Astrocyte (in vitro differentiated cells and primary cell): ENCODE measurements at regions not wholly inside any gene's neighbourhood (a gene's known extent, or its start where the extent isn't known, plus 50 kb on each side); places are given as distances from the start of the nearest gene placed in this dataset.

Source experiments
- DNase-seq: peaks from one replicate; pipeline ENCODE4 v3.0.0-alpha.2; 2010; ENCODE audit warnings: low read depth
- FAIRE-seq: peaks from 2 replicates; lab custom pipeline; 2011; peaks lifted over from hg19 to GRCh38; lab: Jason Lieb, UNC
- H2AFZ ChIP-seq: 2 replicates; pipeline ENCODE4 v1.6.0; 2012; ENCODE audit warnings: low read depth, low read length, inconsistent platforms
- H3K27ac ChIP-seq: 2 replicates; pipeline ENCODE4 v1.5.1; 2011; ENCODE audit warnings: low read depth, low read length, inconsistent platforms
- H3K27me3 ChIP-seq: 2 replicates; pipeline ENCODE4 v1.6.0; 2011; ENCODE audit warnings: low read length, inconsistent platforms; ENCODE audit not compliant: insufficient read depth
- H3K36me3 ChIP-seq: 2 replicates; pipeline ENCODE4 v1.5.1; 2011; ENCODE audit warnings: low read length, inconsistent platforms; ENCODE audit not compliant: insufficient read depth
- H3K4me1 ChIP-seq: 2 replicates; pipeline ENCODE4 v1.5.1; 2011; ENCODE audit warnings: low read length, inconsistent platforms; ENCODE audit not compliant: insufficient read depth
- H3K4me2 ChIP-seq: 2 replicates; pipeline ENCODE4 v1.6.0; 2012; ENCODE audit warnings: low read length, inconsistent platforms
- H3K4me3 ChIP-seq: 2 replicates; pipeline ENCODE4 v1.5.1; 2011; ENCODE audit warnings: low read depth, mild to moderate bottlenecking, low read length, inconsistent platforms; ENCODE audit not compliant: insufficient read depth
- H3K79me2 ChIP-seq: 2 replicates; pipeline ENCODE4 v1.6.0; 2012; ENCODE audit warnings: mild to moderate bottlenecking, low read length, inconsistent platforms; ENCODE audit not compliant: insufficient read depth
- H3K9ac ChIP-seq: 2 replicates; pipeline ENCODE4 v1.6.0; 2012; ENCODE audit warnings: mild to moderate bottlenecking, low read length, inconsistent platforms
- H3K9me3 ChIP-seq: 2 replicates; pipeline ENCODE4 v1.5.1; 2012; ENCODE audit warnings: low read depth, mild to moderate bottlenecking, low read length, inconsistent platforms; ENCODE audit not compliant: insufficient read depth
- H4K20me1 ChIP-seq: 2 replicates; pipeline ENCODE4 v1.6.0; 2012; ENCODE audit warnings: low read length, inconsistent platforms; ENCODE audit not compliant: insufficient read depth
- H3K27ac Mint-ChIP-seq: one replicate; pipeline ENCODE4 v1.8.0; 2021; ENCODE audit warnings: mild to moderate bottlenecking, mixed read lengths; ENCODE audit not compliant: unreplicated experiment
- H3K27me3 Mint-ChIP-seq: one replicate; pipeline ENCODE4 v1.8.0; 2021; ENCODE audit warnings: low read depth, mixed read lengths; ENCODE audit not compliant: unreplicated experiment
- H3K36me3 Mint-ChIP-seq: one replicate; pipeline ENCODE4 v1.8.0; 2021; ENCODE audit warnings: low read depth, mixed read lengths; ENCODE audit not compliant: unreplicated experiment
- H3K4me1 Mint-ChIP-seq: one replicate; pipeline ENCODE4 v1.8.0; 2021; ENCODE audit warnings: low read depth, mixed read lengths; ENCODE audit not compliant: unreplicated experiment
- H3K4me3 Mint-ChIP-seq: one replicate; pipeline ENCODE4 v1.8.0; 2021; ENCODE audit warnings: mild to moderate bottlenecking, moderate library complexity, mixed read lengths; ENCODE audit not compliant: unreplicated experiment
- H3K9me3 Mint-ChIP-seq: one replicate; pipeline ENCODE4 v1.8.0; 2021; ENCODE audit warnings: mild to moderate bottlenecking, mixed read lengths; ENCODE audit not compliant: unreplicated experiment
- EZH2 ChIP-seq: IDR thresholded peaks from 2 replicates; pipeline ENCODE4 v1.6.1; 2012; ENCODE audit warnings: mild to moderate bottlenecking, low read length, inconsistent platforms; ENCODE audit not compliant: insufficient read depth
- TF ChIP-seq, protein P1 (sequence below): IDR thresholded peaks from 2 replicates; pipeline ENCODE4 v1.5.1; 2011; ENCODE audit warnings: low read depth, mild to moderate bottlenecking, inconsistent platforms, low read length, moderate library complexity; ENCODE audit not compliant: insufficient read depth

DNA sequence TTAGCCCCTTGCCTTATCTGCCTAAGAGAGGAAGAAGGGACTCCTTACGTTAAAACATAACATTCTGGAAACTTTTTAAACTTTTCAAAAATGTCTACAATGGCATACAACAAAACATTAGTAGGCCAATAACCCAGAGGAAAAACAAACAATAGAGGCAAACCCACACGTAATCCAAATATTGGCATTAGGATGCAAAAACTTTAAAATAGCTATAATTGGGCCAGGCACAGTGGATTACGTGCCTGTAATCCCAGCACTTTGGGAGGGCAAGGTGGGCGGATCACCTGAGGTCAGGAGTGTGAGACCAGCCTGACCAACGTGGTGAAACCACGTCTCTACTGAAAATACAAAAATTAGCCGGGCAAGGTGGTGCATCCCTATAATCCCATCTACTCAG, 134.9 kb downstream of the AQP9 start:
- no peak overlapping the region for H3K4me3 ChIP-seq
- no peak overlapping the region for H3K27ac Mint-ChIP-seq
- no peak overlapping the region for H2AFZ ChIP-seq
- H3K4me1 ChIP-seq, result no peaks in the 10 kb centered on the region
- H3K9ac ChIP-seq, result no peak overlapping the region
- H3K9me3 Mint-ChIP-seq, result peaks cover 6% of the 10 kb centered on the region
- no peak overlapping the region for H3K27ac ChIP-seq
- no peak overlapping the region for H3K4me3 Mint-ChIP-seq
- TF ChIP-seq EZH2, result no peak
- TF ChIP-seq, protein P1, sequence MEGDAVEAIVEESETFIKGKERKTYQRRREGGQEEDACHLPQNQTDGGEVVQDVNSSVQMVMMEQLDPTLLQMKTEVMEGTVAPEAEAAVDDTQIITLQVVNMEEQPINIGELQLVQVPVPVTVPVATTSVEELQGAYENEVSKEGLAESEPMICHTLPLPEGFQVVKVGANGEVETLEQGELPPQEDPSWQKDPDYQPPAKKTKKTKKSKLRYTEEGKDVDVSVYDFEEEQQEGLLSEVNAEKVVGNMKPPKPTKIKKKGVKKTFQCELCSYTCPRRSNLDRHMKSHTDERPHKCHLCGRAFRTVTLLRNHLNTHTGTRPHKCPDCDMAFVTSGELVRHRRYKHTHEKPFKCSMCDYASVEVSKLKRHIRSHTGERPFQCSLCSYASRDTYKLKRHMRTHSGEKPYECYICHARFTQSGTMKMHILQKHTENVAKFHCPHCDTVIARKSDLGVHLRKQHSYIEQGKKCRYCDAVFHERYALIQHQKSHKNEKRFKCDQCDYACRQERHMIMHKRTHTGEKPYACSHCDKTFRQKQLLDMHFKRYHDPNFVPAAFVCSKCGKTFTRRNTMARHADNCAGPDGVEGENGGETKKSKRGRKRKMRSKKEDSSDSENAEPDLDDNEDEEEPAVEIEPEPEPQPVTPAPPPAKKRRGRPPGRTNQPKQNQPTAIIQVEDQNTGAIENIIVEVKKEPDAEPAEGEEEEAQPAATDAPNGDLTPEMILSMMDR, result no peak
- no peak for FAIRE-seq
- no peaks in the 10 kb centered on the region for H3K27me3 Mint-ChIP-seq
- no peaks in the 10 kb centered on the region for H3K36me3 ChIP-seq
- no peak overlapping the region for H3K4me2 ChIP-seq
- H3K79me2 ChIP-seq, result no peaks in the 10 kb centered on the region
- H4K20me1 ChIP-seq, result no peaks in the 10 kb centered on the region
- H3K4me1 Mint-ChIP-seq, result peaks cover 6% of the 10 kb centered on the region
- no peaks in the 10 kb centered on the region for H3K27me3 ChIP-seq
- peaks cover 7% of the 10 kb centered on the region for H3K9me3 ChIP-seq
- DNase-seq, result no peak
- H3K36me3 Mint-ChIP-seq, result no peaks in the 10 kb centered on the region

DNA sequence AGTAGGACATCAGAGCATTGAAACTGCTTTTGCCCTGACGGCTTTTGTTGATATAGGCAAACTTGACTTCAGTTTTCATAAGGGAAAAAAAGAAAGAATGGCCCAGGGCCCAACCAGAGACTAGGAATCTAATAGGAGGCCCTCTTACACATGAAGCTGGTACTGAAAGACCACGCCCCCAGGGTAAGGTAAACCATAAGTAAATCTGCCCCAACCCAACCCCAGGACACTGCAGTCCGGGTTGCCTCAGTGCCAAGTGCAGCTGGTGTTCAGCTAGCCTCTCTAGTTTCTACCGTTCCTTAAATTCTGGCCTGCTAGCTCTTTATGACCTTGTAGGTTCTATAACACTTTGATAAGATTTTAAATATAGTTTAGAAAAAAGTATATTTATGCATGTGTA, 136.7 kb downstream of the AQP9 start:
- Mint-ChIP-seq H3K36me3 (no peaks in the 10 kb centered on the region), H3K27ac (no peak overlapping the region), H3K27me3 (no peaks in the 10 kb centered on the region), H3K4me1 (peaks cover 4% of the 10 kb centered on the region), H3K9me3 (peaks cover 5% of the 10 kb centered on the region), H3K4me3 (no peak overlapping the region)
- Histone ChIP-seq H3K9ac (no peak overlapping the region), H3K9me3 (peaks cover 7% of the 10 kb centered on the region), H3K27me3 (no peaks in the 10 kb centered on the region), H2AFZ (no peak overlapping the region), H3K79me2 (no peaks in the 10 kb centered on the region), H3K4me1 (no peaks in the 10 kb centered on the region), H3K36me3 (no peaks in the 10 kb centered on the region), H4K20me1 (no peaks in the 10 kb centered on the region), H3K27ac (no peak overlapping the region), H3K4me2 (no peak overlapping the region), H3K4me3 (no peak overlapping the region)
- no peak for FAIRE-seq
- no peak for DNase-seq
- TF ChIP-seq, protein P1, result no peak
- no peak for TF ChIP-seq EZH2

DNA sequence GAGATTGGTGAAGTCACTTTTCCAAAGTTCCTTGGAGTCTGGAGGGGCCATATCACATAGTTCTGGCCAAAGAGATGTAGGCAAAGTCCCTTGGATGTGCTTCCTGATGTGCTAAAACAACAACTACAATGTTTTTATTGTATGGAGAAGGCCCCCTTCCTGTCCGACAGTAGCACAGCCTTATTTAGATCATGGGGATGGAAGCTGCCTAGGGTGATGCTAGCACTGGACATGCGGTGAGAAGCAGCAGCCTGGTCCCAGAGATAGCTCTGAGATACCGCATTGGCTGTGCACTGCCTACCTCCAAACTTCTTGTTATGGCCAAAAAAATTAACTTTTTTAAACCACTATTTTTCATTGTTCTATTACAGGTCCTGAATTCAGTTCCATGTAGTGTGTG, 137.6 kb downstream of the AQP9 start:
- Histone ChIP-seq H3K4me1 (no peaks in the 10 kb centered on the region), H4K20me1 (no peaks in the 10 kb centered on the region), H3K4me2 (no peak overlapping the region), H3K9ac (no peak overlapping the region), H3K27ac (no peak overlapping the region), H2AFZ (no peak overlapping the region), H3K9me3 (peaks cover 7% of the 10 kb centered on the region), H3K36me3 (no peaks in the 10 kb centered on the region), H3K79me2 (no peaks in the 10 kb centered on the region), H3K27me3 (peaks cover 2% of the 10 kb centered on the region), H3K4me3 (no peak overlapping the region)
- no peaks in the 10 kb centered on the region for H3K4me1 Mint-ChIP-seq
- H3K4me3 Mint-ChIP-seq, result no peak overlapping the region
- H3K9me3 Mint-ChIP-seq, result peaks cover 5% of the 10 kb centered on the region
- H3K27me3 Mint-ChIP-seq, result no peaks in the 10 kb centered on the region
- H3K27ac Mint-ChIP-seq, result no peak overlapping the region
- H3K36me3 Mint-ChIP-seq, result no peaks in the 10 kb centered on the region
- DNase-seq (no peak), FAIRE-seq (no peak)
- no peak for TF ChIP-seq EZH2
- TF ChIP-seq, protein P1, result no peak
